ENCODE measurements at regions not wholly inside any gene's neighbourhood (a gene's known extent, or its start where the extent isn't known, plus 50 kb on each side); places are given as distances from the start of the nearest gene placed in this dataset.

DNA sequence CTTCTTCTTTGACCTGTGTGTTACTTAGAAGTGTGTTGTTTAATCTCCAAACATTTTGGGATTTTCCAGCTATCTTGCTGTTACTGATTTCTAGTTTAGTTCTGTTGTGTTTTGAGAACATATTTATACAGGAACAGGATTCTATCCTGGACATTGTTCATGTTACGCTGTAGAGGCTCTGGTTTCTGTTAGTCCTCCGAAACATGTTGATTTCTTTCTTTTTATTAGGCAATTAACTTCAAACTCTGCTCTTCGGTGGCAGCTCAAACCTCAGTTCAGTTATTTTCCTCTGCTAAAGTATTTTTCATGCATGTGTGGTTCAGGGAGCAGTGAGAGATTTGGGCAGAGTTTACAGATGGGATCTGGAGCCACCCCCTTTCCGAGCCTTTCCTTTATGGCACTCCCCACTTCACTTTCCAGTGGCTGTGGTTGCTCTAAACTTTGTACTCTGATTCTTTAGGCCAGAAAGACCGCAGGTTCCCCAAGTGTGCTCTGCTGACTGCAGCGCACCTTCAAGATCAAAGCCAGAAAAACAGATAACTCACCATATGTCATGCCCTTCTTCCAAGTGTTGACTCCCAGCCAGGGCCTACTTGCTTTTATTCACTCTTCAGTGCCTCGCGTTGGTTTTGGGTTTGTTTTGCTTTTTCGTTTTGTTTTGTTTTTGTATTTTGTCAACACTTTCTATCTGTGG lies 77.6 kb upstream of the KSR1 start:
- Histone ChIP-seq H4K91ac (ENCODE audit: low read depth, low read length, poor library complexity) (no peak overlapping the region), H3K4me2 (ENCODE audit: insufficient read depth, low read length, poor library complexity, severe bottlenecking) (no peak overlapping the region), H3K4ac (ENCODE audit: low read length) (no peak overlapping the region), H3K27ac (replicated peaks; ENCODE audit: low read length) (no peak overlapping the region), H3K4me1 (ENCODE audit: control insufficient read depth in 2 of 2, insufficient read depth in 1 of 2, low read depth in 1 of 2, low read length in 2 of 2) (peaks cover 9 to 14% of the 10 kb centered on the region in 2 donors), H3K27me3 (ENCODE audit: control insufficient read depth in 3 of 3, insufficient read depth in 3 of 3, low read depth in 1 of 3, low read length in 3 of 3) (no peaks in the 10 kb centered on the region), H2BK5ac (ENCODE audit: low read length) (no peak overlapping the region), H4K8ac (ENCODE audit: low read depth, low read length) (no peak overlapping the region), H3K23ac (ENCODE audit: low read depth, low read length, poor library complexity) (no peak overlapping the region), H3K4me3 (ENCODE audit: low read length in 2 of 2) (no peak overlapping the region), H3K9me3 (replicated peaks in 1 of 2; ENCODE audit: control insufficient read depth in 2 of 2, insufficient read depth in 1 of 2, low read depth in 1 of 2, low read length in 2 of 2) (peaks cover 0 to 1% of the 10 kb centered on the region in 2 donors), H3K18ac (ENCODE audit: low read length) (no peak overlapping the region), H2BK15ac (ENCODE audit: low read length) (no peak overlapping the region), H3K9ac (ENCODE audit: low read depth, low read length, poor library complexity) (no peak overlapping the region), H3K79me1 (ENCODE audit: low read depth, low read length) (no peaks in the 10 kb centered on the region), H2AFZ (ENCODE audit: low read length) (peak overlapping the region; percentile 61), H2BK12ac (ENCODE audit: low read length) (no peak overlapping the region), H3K36me3 (replicated peaks in 1 of 2; ENCODE audit: control insufficient read depth in 2 of 2, insufficient read depth in 2 of 2, low read length in 2 of 2) (no peaks in the 10 kb centered on the region), H2AK5ac (ENCODE audit: low read depth, low read length) (no peak overlapping the region), H3K14ac (ENCODE audit: low read length) (no peak overlapping the region), H2BK120ac (ENCODE audit: low read depth, low read length) (no peak overlapping the region)
- no CpG with 5 or more reads among the region's 9 CpGs for WGBS, 2 donors (ENCODE audit: extremely low coverage in 2 of 2, insufficient read length in 2 of 2, insufficient replicate concordance in 1 of 2)
- no peak for DNase-seq (ENCODE audit: low spot score)

DNA sequence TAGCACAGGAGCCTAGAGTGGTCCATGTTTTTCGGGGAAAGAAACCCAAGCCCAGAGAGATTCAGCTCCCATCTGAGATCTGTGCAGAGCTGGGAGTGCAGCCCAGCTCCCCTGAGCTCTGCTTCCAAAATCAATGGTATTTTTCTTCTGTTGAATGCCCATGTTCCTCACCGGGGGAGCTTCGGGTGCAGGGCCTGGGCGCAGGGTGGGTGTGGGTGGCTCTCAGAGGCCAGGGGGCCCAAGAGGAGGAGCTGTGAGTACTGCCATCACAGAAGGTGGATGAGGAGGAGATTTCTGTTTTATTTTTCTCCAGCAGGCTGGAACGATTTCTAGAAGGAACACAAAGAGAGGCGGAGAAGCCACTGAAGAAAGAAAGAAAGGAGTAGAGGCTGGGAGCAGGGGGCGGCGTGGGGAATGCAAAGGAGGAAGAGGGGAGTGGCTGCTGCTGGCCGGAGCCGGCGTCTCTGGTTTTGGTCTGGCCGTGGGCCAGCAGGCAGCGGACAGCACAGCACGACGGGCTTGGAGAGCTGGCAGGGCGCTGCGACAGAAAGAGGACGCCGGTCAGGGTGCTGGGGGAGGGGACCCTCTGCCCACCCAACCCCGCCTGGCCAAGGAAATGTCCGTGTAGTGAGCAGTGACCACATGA lies 76.2 kb upstream of the KSR1 start:
- Histone ChIP-seq H2BK12ac (ENCODE audit: low read length) (peak overlapping the region; percentile 94), H3K18ac (ENCODE audit: low read length) (peak overlapping the region; percentile 78), H3K36me3 (replicated peaks in 1 of 2; ENCODE audit: control insufficient read depth in 2 of 2, insufficient read depth in 2 of 2, low read length in 2 of 2) (no peaks in the 10 kb centered on the region), H3K9ac (ENCODE audit: low read depth, low read length, poor library complexity) (peak overlapping the region; percentile 38), H3K79me1 (ENCODE audit: low read depth, low read length) (no peaks in the 10 kb centered on the region), H3K4ac (ENCODE audit: low read length) (no peak overlapping the region), H3K14ac (ENCODE audit: low read length) (no peak overlapping the region), H2AFZ (ENCODE audit: low read length) (peak overlapping the region; percentile 88), H3K4me1 (ENCODE audit: control insufficient read depth in 2 of 2, insufficient read depth in 1 of 2, low read depth in 1 of 2, low read length in 2 of 2) (peaks cover 9 to 19% of the 10 kb centered on the region in 2 donors), H2BK15ac (ENCODE audit: low read length) (peak overlapping the region; percentile 8), H3K27ac (replicated peaks; ENCODE audit: low read length) (peak overlapping the region; percentile 87), H2AK5ac (ENCODE audit: low read depth, low read length) (peak overlapping the region; percentile 73), H4K91ac (ENCODE audit: low read depth, low read length, poor library complexity) (no peak overlapping the region), H3K9me3 (replicated peaks in 1 of 2; ENCODE audit: control insufficient read depth in 2 of 2, insufficient read depth in 1 of 2, low read depth in 1 of 2, low read length in 2 of 2) (peaks cover 0 to 1% of the 10 kb centered on the region in 2 donors), H2BK120ac (ENCODE audit: low read depth, low read length) (no peak overlapping the region), H3K4me2 (ENCODE audit: insufficient read depth, low read length, poor library complexity, severe bottlenecking) (peak overlapping the region; percentile 47), H2BK5ac (ENCODE audit: low read length) (peak overlapping the region; percentile 62), H3K4me3 (ENCODE audit: low read length in 2 of 2) (no peak overlapping the region), H3K27me3 (ENCODE audit: control insufficient read depth in 3 of 3, insufficient read depth in 3 of 3, low read depth in 1 of 3, low read length in 3 of 3) (no peaks in the 10 kb centered on the region), H3K23ac (ENCODE audit: low read depth, low read length, poor library complexity) (no peak overlapping the region), H4K8ac (ENCODE audit: low read depth, low read length) (no peak overlapping the region)
- peak; percentile 63 for DNase-seq (ENCODE audit: low spot score)
- no CpG with 5 or more reads among the region's 21 CpGs for WGBS, 2 donors (ENCODE audit: extremely low coverage in 2 of 2, insufficient read length in 2 of 2, insufficient replicate concordance in 1 of 2)

DNA sequence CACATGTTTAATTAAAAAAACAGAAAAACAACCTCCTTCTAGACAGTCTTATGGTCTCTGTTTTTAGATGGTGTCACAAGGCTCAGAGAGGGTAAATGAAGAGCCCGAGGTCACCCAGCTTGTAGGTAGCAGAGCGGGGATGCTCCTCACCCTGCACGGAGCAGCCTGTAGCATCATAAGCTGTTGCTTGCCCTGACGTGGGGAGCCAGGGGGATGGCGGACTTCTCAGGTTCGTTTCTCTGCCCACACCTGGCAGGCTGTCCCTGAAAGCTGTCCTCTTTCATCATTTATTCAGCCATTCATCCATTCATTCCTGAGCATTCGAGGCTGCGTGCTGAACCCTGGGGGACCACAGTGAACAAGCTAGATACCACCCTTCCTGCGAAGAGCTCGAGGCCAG lies 75.7 kb upstream of the KSR1 start:
- peaks cover 9 to 19% of the 10 kb centered on the region in 2 donors for H3K4me1 ChIP-seq (ENCODE audit: control insufficient read depth in 2 of 2, insufficient read depth in 1 of 2, low read depth in 1 of 2, low read length in 2 of 2)
- peak overlapping the region; percentile 8 for H2BK15ac ChIP-seq (ENCODE audit: low read length)
- H2AK5ac ChIP-seq (ENCODE audit: low read depth, low read length), result peak overlapping the region; percentile 20
- H2BK12ac ChIP-seq (ENCODE audit: low read length), result peak overlapping the region; percentile 98
- no peak overlapping the region for H2BK120ac ChIP-seq (ENCODE audit: low read depth, low read length)
- no peaks in the 10 kb centered on the region for H3K27me3 ChIP-seq (ENCODE audit: control insufficient read depth in 3 of 3, insufficient read depth in 3 of 3, low read depth in 1 of 3, low read length in 3 of 3)
- peak overlapping the region; percentile 62 for H2BK5ac ChIP-seq (ENCODE audit: low read length)
- H3K27ac ChIP-seq (replicated peaks; ENCODE audit: low read length), result peak overlapping the region; percentile 56
- peak overlapping the region; percentile 40 for H3K23ac ChIP-seq (ENCODE audit: low read depth, low read length, poor library complexity)
- H3K14ac ChIP-seq (ENCODE audit: low read length), result no peak overlapping the region
- H4K91ac ChIP-seq (ENCODE audit: low read depth, low read length, poor library complexity), result no peak overlapping the region
- peak overlapping the region; percentile 38 for H3K9ac ChIP-seq (ENCODE audit: low read depth, low read length, poor library complexity)
- no peaks in the 10 kb centered on the region for H3K36me3 ChIP-seq (replicated peaks in 1 of 2; ENCODE audit: control insufficient read depth in 2 of 2, insufficient read depth in 2 of 2, low read length in 2 of 2)
- no peak overlapping the region for H3K4me2 ChIP-seq (ENCODE audit: insufficient read depth, low read length, poor library complexity, severe bottlenecking)
- H3K4me3 ChIP-seq (ENCODE audit: low read length in 2 of 2), result no peak overlapping the region
- H3K79me1 ChIP-seq (ENCODE audit: low read depth, low read length), result no peaks in the 10 kb centered on the region
- peak overlapping the region; percentile 44 for H3K18ac ChIP-seq (ENCODE audit: low read length)
- WGBS, 2 donors (ENCODE audit: extremely low coverage in 2 of 2, insufficient read length in 2 of 2, insufficient replicate concordance in 1 of 2), result no CpG with 5 or more reads among the region's 10 CpGs
- DNase-seq (ENCODE audit: low spot score), result no peak
- H4K8ac ChIP-seq (ENCODE audit: low read depth, low read length), result no peak overlapping the region
- H2AFZ ChIP-seq (ENCODE audit: low read length), result peak overlapping the region; percentile 88
- no peak overlapping the region for H3K4ac ChIP-seq (ENCODE audit: low read length)
- H3K9me3 ChIP-seq (replicated peaks in 1 of 2; ENCODE audit: control insufficient read depth in 2 of 2, insufficient read depth in 1 of 2, low read depth in 1 of 2, low read length in 2 of 2), result peaks cover 0 to 1% of the 10 kb centered on the region in 2 donors

DNA sequence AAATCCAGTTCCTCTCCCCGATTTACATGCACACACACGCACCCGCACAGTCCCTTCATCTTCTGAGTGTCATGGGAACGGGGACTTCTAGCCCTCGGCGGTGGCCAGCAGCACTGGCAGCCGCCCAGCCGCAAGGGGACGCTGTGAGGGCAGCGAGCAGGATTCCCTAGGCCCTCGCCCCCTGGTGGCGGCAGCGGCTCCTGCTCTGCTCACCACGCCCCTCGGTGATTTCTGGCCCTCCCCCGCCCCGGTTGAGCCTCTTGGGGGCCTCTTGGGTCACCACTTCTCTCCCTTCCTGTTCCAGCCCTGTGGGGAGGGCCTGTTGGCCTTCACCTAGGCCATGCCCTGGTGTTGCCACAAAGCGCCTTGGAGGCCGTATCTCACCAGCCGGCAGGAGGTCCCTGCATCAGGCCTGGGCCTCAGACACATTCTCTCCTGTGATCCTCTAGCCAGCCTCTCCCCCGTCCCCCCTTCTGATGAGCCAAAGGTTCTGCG lies 75.2 kb upstream of the KSR1 start:
- Histone ChIP-seq H3K18ac (ENCODE audit: low read length) (peak overlapping the region; percentile 44), H3K23ac (ENCODE audit: low read depth, low read length, poor library complexity) (peak overlapping the region; percentile 40), H3K27me3 (ENCODE audit: control insufficient read depth in 3 of 3, insufficient read depth in 3 of 3, low read depth in 1 of 3, low read length in 3 of 3) (no peaks in the 10 kb centered on the region), H2BK12ac (ENCODE audit: low read length) (peak overlapping the region; percentile 76), H3K9me3 (replicated peaks in 1 of 2; ENCODE audit: control insufficient read depth in 2 of 2, insufficient read depth in 1 of 2, low read depth in 1 of 2, low read length in 2 of 2) (no peaks in the 10 kb centered on the region), H3K4me3 (ENCODE audit: low read length in 2 of 2) (no peak overlapping the region), H3K4me1 (ENCODE audit: control insufficient read depth in 2 of 2, insufficient read depth in 1 of 2, low read depth in 1 of 2, low read length in 2 of 2) (peaks cover 9 to 19% of the 10 kb centered on the region in 2 donors), H3K9ac (ENCODE audit: low read depth, low read length, poor library complexity) (no peak overlapping the region), H3K79me1 (ENCODE audit: low read depth, low read length) (no peaks in the 10 kb centered on the region), H4K91ac (ENCODE audit: low read depth, low read length, poor library complexity) (no peak overlapping the region), H2AK5ac (ENCODE audit: low read depth, low read length) (peak overlapping the region; percentile 20), H3K14ac (ENCODE audit: low read length) (no peak overlapping the region), H3K4me2 (ENCODE audit: insufficient read depth, low read length, poor library complexity, severe bottlenecking) (no peak overlapping the region), H2BK5ac (ENCODE audit: low read length) (peak overlapping the region; percentile 62), H2BK120ac (ENCODE audit: low read depth, low read length) (no peak overlapping the region), H3K36me3 (replicated peaks in 1 of 2; ENCODE audit: control insufficient read depth in 2 of 2, insufficient read depth in 2 of 2, low read length in 2 of 2) (no peaks in the 10 kb centered on the region), H4K8ac (ENCODE audit: low read depth, low read length) (no peak overlapping the region), H2BK15ac (ENCODE audit: low read length) (peak overlapping the region; percentile 18), H2AFZ (ENCODE audit: low read length) (peak overlapping the region; percentile 88), H3K4ac (ENCODE audit: low read length) (no peak overlapping the region), H3K27ac (replicated peaks; ENCODE audit: low read length) (no peak overlapping the region)
- WGBS, 2 donors (ENCODE audit: extremely low coverage in 2 of 2, insufficient read length in 2 of 2, insufficient replicate concordance in 1 of 2), result no CpG with 5 or more reads among the region's 22 CpGs
- DNase-seq (ENCODE audit: low spot score), result peak; percentile 49

All from neuronal stem cell (in vitro differentiated cells).